Stimulated activated CD8-positive, alpha-beta memory T cell treated with anti-CD3 and anti-CD28 coated beads, Interleukin-12 subunit alpha, Interleukin-12 subunit beta, amount 100 ng/mL, for 24 hours (primary cell): ENCODE measurements at regions not wholly inside any gene's neighbourhood (a gene's known extent, or its start where the extent isn't known, plus 50 kb on each side); places are given as distances from the start of the nearest gene placed in this dataset.
"Not testable (repeated sequence)": the region's sequence is repeated elsewhere in the genome, so short reads cannot be mapped to it uniquely, and the experiment has no call there.

Experiments used
- DNase-seq: peaks from one replicate; pipeline ENCODE4 v3.0.0-alpha.2; 2020; ENCODE audit errors: extremely low read depth

- DNase-seq = no peak
These were observed 55.0 kb upstream of the CXXC4 start for GRCh38 chr4:104549736-104550135.

DNA sequence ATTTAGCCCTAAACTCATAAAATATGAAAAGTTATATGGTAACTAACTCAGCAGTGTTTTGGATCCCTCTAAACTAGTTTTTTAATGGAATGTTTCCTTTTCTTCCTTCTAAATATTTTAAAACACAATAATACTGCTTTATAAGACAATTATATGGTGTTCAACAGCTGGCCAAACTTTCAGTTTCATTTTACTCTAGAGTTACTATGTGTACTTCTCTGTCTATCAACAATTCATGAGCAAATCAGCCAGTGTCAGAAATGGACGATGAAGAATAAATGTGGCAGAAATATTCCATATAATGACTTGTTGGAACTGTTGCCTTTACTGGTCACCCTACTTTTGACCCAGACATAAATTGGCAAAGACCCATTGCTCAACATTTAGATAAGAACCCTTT lies 64.8 kb upstream of the CXXC4 start:
- DNase-seq = no peak

DNA sequence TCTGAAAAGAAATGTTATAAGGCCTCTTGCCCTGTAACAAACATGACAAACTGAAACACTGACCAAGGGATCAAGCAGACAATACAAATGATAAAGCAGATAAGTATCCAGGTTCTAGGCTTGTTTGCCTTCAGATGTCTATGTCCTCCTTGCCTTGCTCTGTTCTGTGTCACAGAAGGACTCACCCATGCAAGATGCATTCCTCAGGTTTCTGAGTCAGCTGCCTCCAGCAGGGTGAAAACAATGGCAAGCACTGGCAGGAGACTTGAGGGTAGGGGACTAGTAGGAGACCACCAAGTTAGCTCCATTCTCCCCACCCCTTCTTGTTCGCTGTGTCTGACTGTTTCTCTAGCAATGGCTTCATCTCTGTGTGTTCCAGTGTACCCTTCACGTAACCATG lies 76.6 kb upstream of the CXXC4 start:
- no peak for DNase-seq

DNA sequence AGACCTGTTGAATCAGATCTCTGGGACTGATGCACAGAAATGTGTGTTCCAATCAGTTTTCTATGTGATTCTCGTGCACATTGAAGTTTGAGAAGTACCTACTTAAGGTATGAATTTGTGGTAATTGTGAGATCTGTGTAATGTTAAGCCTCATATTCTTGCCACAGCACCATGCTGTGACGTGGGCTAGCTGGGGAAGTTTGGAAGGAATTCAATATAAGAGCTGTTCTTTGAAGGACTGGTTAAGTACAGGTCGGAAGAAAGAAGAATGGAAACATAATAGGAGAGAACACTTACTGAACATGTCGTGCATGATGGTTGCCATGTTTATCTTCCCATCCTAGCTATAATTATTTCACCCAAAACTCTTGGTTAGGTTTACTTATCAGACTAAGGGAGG lies 79.7 kb upstream of the CXXC4 start:
- DNase-seq = no peak

GRCh38 chr4:104575278-104575677 lies 80.6 kb upstream of the CXXC4 start:
- no peak for DNase-seq

- DNase-seq = no peak
These were observed 82.7 kb upstream of the CXXC4 start for GRCh38 chr4:104577405-104577804.

GRCh38 chr4:104581476-104581875 lies 86.8 kb upstream of the CXXC4 start:
- DNase-seq = not testable (repeated sequence)

DNA sequence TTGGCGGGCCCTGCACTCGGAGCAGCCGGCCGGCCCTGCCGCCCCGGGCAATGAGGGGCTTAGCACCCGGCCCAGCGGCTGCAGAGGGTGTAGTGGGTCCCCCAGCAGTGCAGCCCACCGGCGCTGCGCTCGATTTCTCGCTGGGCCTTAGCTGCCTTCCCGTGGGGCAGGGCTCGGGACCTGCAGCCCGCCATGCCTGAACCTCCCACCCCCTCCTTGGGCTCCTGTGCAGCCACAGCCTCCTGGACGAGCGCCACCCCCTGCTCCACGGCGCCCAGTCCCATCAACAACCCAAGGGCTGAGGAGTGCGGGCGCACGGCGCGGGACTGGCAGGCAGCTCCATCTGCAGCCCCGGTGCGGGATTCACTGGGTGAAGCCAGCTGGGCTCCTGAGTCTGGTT lies 87.4 kb upstream of the CXXC4 start:
- not testable (repeated sequence) for DNase-seq

DNA sequence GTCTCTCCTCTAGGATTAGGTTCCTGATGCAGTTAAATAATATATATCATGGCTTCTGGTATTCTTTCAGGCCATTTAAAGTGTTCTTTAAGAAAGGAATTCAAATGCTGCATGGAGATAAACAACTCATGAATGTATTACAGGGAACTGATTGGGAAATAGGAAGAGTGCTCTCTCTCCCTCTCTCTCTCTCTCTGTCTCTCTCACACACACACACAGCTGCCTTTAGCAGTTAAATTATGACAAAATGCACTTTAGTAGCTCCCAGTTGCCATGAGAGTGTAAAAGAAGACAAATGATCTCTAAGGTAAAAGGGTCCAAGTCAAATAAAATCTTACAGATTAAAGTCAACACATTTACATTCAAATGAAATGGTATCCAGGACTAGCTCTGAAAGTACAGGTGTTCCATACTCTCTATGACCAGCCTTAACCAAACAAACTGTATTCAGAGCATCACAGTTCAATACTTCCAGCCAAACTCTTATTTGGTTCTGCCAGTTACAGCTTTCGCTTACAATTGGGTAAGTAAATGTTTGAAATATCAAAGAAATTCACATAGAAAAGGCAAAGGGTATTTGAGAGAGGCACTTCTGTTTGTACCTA lies 94.7 kb upstream of the CXXC4 start:
- DNase-seq = no peak

- no peak for DNase-seq
These were observed 96.8 kb upstream of the CXXC4 start for GRCh38 chr4:104591510-104591911.

DNA sequence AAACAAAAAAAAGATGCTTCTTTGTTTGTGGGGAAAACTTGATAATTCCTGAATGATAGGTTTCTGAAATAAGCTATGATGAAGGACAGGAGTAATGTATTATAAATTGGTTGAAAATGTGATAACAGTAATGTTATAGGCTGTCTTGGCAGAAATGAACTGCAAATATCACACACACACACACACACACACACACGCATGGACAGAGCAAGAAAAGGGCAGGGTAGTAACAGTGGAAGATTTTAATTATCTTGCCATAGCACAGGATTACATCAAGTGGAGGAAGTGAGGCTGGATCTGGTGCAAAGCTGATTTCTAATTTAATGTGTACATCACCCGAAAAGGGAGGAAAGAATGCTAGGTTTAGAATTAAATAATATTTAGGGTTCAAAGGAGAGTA lies 97.5 kb upstream of the CXXC4 start:
- no peak for DNase-seq

DNA sequence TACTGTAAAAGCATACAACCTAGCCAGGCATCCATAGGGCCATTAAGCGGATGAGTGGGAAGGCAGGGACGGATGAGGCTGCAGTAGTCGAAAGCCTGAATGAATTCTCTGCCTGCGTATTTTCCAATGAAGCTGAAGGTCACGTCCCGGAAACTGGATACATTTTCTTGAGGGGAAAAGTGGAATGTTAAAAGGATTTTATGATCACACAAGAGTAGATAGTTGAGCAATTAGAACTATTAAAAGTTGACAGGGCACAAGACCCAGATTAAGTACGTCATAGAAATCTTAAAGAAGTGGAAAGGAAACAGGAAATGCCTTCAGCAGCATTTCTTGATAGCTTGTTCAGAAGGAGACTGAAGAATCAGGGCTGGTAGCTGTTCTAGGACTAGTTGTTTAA lies 98.3 kb upstream of the CXXC4 start:
- no peak for DNase-seq

GRCh38 chr4:104596189-104596588 lies 101.5 kb upstream of the CXXC4 start:
- no peak for DNase-seq

DNA sequence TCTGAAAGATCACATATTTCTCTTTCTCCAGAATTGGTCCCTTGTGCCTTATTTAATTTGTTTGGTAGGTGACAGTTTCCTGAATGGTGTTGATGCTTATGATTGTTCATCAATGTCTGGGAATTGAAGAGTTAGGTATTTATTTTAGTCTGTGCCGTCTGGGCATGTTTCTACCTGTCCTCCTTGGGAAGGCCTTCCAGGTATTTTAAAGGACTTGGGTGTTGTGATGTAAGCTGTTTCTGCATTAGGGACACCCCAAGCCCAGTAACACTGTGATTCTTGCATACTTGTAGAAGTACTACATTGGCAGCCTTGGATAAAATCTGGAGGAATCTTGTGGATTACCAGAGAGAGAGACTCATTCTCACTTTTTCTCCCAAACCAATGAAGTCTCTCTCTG lies 120.8 kb upstream of the CXXC4 start:
- DNase-seq = no peak

- no peak for DNase-seq
These were observed 121.2 kb upstream of the CXXC4 start for GRCh38 chr4:104615926-104616325.

- no peak for DNase-seq
These were observed 121.7 kb upstream of the CXXC4 start for GRCh38 chr4:104616401-104616820.

GRCh38 chr4:104625706-104626105 lies 131.0 kb upstream of the CXXC4 start:
- DNase-seq = no peak

- no peak for DNase-seq
These were observed 134.9 kb upstream of the CXXC4 start for GRCh38 chr4:104629601-104630000.

DNA sequence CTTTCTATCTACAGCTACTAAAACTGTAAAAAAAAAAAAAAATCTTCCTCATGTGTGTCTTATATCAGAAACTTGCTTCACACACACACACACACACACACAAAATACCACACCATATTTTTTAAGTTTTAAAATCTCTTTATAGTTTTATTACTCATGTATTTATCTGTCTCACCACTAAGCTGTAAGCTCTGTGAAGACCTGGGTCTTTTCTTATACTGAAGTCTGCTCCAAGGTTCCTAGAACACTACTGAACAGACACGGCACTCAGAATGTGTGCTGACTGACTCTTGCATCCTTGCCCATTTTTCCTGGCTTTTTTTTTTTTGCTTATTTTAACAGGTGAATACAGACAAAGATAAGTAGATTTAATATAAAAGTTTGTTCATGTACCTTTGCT lies 135.6 kb upstream of the CXXC4 start:
- no peak for DNase-seq

- DNase-seq = no peak
These were observed 136.3 kb upstream of the CXXC4 start for GRCh38 chr4:104631000-104631399.

- DNase-seq = no peak
These were observed 146.7 kb upstream of the CXXC4 start for GRCh38 chr4:104641418-104641817.

GRCh38 chr4:104642521-104642920 lies 147.8 kb upstream of the CXXC4 start:
- no peak for DNase-seq

- DNase-seq = no peak
These were observed 149.1 kb upstream of the CXXC4 start for GRCh38 chr4:104643805-104644204.

DNA sequence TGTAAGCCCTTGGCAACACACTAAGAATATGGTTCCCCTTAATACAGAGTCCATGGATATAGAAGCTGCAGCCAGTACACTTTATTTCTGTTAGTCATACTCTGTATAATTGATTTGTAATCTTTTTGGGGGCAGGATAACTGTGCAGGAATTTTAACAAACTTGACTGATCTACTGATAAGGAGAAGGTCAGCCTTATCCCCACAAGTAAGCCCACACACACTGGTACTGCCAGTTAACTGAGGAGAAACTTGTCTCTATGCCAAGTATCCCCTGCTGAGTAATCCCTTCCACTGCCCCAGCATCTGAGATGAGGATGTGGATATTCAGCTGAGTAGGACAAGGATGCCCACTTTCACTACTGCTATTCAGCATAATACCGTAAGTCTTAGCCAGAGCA lies 154.9 kb upstream of the CXXC4 start:
- no peak for DNase-seq
